Mesendoderm (in vitro differentiated cells): ENCODE measurements at regions not wholly inside any gene's neighbourhood (a gene's known extent, or its start where the extent isn't known, plus 50 kb on each side); places are given as distances from the start of the nearest gene placed in this dataset.

ENCODE experiments used
- DNase-seq: peaks from one replicate; pipeline ENCODE4 v3.0.0; 2013
- H2AK5ac ChIP-seq: 2 replicates; pipeline ENCODE4 v1.6.1; 2013; ENCODE audit warnings: low read length, inconsistent platforms
- H2BK120ac ChIP-seq: 2 replicates; pipeline ENCODE4 v1.6.1; 2013; ENCODE audit warnings: low read depth, mild to moderate bottlenecking, low read length, moderate library complexity, mixed read lengths
- H2BK15ac ChIP-seq: replicated peaks from 2 replicates; pipeline ENCODE4 v1.6.1; 2013; ENCODE audit warnings: low read depth, mild to moderate bottlenecking, moderate library complexity
- H2BK5ac ChIP-seq: 2 replicates; pipeline ENCODE4 v1.6.1; 2013; ENCODE audit warnings: low read length, inconsistent platforms
- H3K18ac ChIP-seq: 2 replicates; pipeline ENCODE4 v1.6.1; 2013; ENCODE audit warnings: mild to moderate bottlenecking, low read length, mixed read lengths
- H3K23ac ChIP-seq: one replicate; pipeline ENCODE4 v1.6.1; 2013; ENCODE audit warnings: low read length
- H3K27ac ChIP-seq: 2 replicates; pipeline ENCODE4 v1.5.1; 2013; ENCODE audit warnings: low read depth, mild to moderate bottlenecking, inconsistent platforms, low read length, moderate library complexity
- H3K27me3 ChIP-seq: 2 replicates; pipeline ENCODE4 v1.6.1; 2013; ENCODE audit warnings: low read length, control low read depth, mild to moderate bottlenecking, inconsistent platforms; ENCODE audit not compliant: insufficient read depth, poor library complexity
- H3K36me3 ChIP-seq: 2 replicates; pipeline ENCODE4 v1.6.1; 2013; ENCODE audit warnings: low read length, inconsistent platforms; ENCODE audit not compliant: control insufficient read depth, insufficient read depth
- H3K4ac ChIP-seq: one replicate; pipeline ENCODE4 v1.6.1; 2013; ENCODE audit warnings: low read depth, mild to moderate bottlenecking, low read length, moderate library complexity
- H3K4me1 ChIP-seq: 2 replicates; pipeline ENCODE4 v1.6.1; 2013; ENCODE audit warnings: low read depth, low read length, inconsistent platforms; ENCODE audit not compliant: control insufficient read depth
- H3K4me2 ChIP-seq: 2 replicates; pipeline ENCODE4 v1.6.1; 2013; ENCODE audit warnings: low read length
- H3K4me3 ChIP-seq: 2 replicates; pipeline ENCODE4 v1.5.1; 2013; ENCODE audit warnings: mild to moderate bottlenecking, low read length
- H3K56ac ChIP-seq: one replicate; pipeline ENCODE4 v1.6.1; 2013; ENCODE audit warnings: low read length
- H3K79me1 ChIP-seq: 2 replicates; pipeline ENCODE4 v1.6.1; 2013; ENCODE audit warnings: low read length, inconsistent platforms
- H3K79me2 ChIP-seq: 2 replicates; pipeline ENCODE4 v1.6.1; 2013; ENCODE audit warnings: mild to moderate bottlenecking, low read length; ENCODE audit not compliant: control insufficient read depth, insufficient read depth
- H3K9ac ChIP-seq: 2 replicates; pipeline ENCODE4 v1.6.1; 2013; ENCODE audit warnings: low read length, inconsistent platforms
- H4K5ac ChIP-seq: one replicate; pipeline ENCODE4 v1.6.1; 2013; ENCODE audit warnings: low read length
- H4K8ac ChIP-seq: one replicate; pipeline ENCODE4 v1.6.1; 2013; ENCODE audit warnings: low read depth, mild to moderate bottlenecking, control low read depth, low read length, moderate library complexity
- WGBS: extraction: QIAGEN DNeasy Blood & Tissue Kit; methylation state at CpG from one replicate; pipeline ENCODE4 v1.1.7; 2013; ENCODE audit warnings: low lambda C conversion rate, missing lambda C conversion rate; ENCODE audit not compliant: insufficient coverage; ENCODE audit errors: extremely low coverage; 5-methylcytosine and 5-hydroxymethylcytosine counted together

- no peak overlapping the region for H2BK5ac ChIP-seq
- H3K4me1 ChIP-seq, result no peaks in the 10 kb centered on the region
- no peaks in the 10 kb centered on the region for H3K36me3 ChIP-seq
- no peak overlapping the region for H2BK120ac ChIP-seq
- H3K9ac ChIP-seq, result no peak overlapping the region
- H3K23ac ChIP-seq, result no peak overlapping the region
- H3K56ac ChIP-seq, result no peak overlapping the region
- no peak overlapping the region for H2AK5ac ChIP-seq
- no peaks in the 10 kb centered on the region for H3K27me3 ChIP-seq
- no peak overlapping the region for H3K27ac ChIP-seq
- H3K18ac ChIP-seq, result no peak overlapping the region
- H4K8ac ChIP-seq, result no peak overlapping the region
- no peaks in the 10 kb centered on the region for H3K79me1 ChIP-seq
- peak; percentile 16 for DNase-seq
- H3K4me2 ChIP-seq, result no peak overlapping the region
- no peak overlapping the region for H2BK15ac ChIP-seq
- WGBS, result no CpG with 5 or more reads among the region's 14 CpGs
- no peaks in the 10 kb centered on the region for H3K79me2 ChIP-seq
- no peak overlapping the region for H3K4me3 ChIP-seq
- H3K4ac ChIP-seq, result no peak overlapping the region
- no peak overlapping the region for H4K5ac ChIP-seq
Observed at GRCh38 chr21:32844653-32845436, 73.3 kb upstream of the PAXBP1 start.

GRCh38 chr21:32858628-32859027 is 87.1 kb upstream of the PAXBP1 start:
- Histone ChIP-seq H2AK5ac (no peak overlapping the region), H3K56ac (no peak overlapping the region), H2BK15ac (no peak overlapping the region), H3K4ac (no peak overlapping the region), H3K4me2 (no peak overlapping the region), H3K79me1 (no peaks in the 10 kb centered on the region), H3K18ac (no peak overlapping the region), H3K36me3 (no peaks in the 10 kb centered on the region), H3K23ac (no peak overlapping the region), H4K5ac (no peak overlapping the region), H3K9ac (no peak overlapping the region), H3K27me3 (no peaks in the 10 kb centered on the region), H2BK5ac (no peak overlapping the region), H3K27ac (no peak overlapping the region), H3K4me1 (no peaks in the 10 kb centered on the region), H3K79me2 (no peaks in the 10 kb centered on the region), H4K8ac (no peak overlapping the region), H3K4me3 (no peak overlapping the region), H2BK120ac (no peak overlapping the region)
- no CpG with 5 or more reads among the region's 4 CpGs for WGBS
- DNase-seq, result no peak

- H2AK5ac ChIP-seq, result no peak overlapping the region
- H3K56ac ChIP-seq, result no peak overlapping the region
- no peak overlapping the region for H2BK5ac ChIP-seq
- H3K4me1 ChIP-seq, result no peaks in the 10 kb centered on the region
- no peak overlapping the region for H2BK120ac ChIP-seq
- H4K5ac ChIP-seq, result no peak overlapping the region
- no peak overlapping the region for H3K18ac ChIP-seq
- H2BK15ac ChIP-seq, result no peak overlapping the region
- H3K9ac ChIP-seq, result no peak overlapping the region
- DNase-seq, result no peak
- no peaks in the 10 kb centered on the region for H3K27me3 ChIP-seq
- no peak overlapping the region for H3K4me3 ChIP-seq
- H3K4me2 ChIP-seq, result no peak overlapping the region
- H3K79me2 ChIP-seq, result no peaks in the 10 kb centered on the region
- no peaks in the 10 kb centered on the region for H3K36me3 ChIP-seq
- H4K8ac ChIP-seq, result no peak overlapping the region
- H3K79me1 ChIP-seq, result no peaks in the 10 kb centered on the region
- no peak overlapping the region for H3K27ac ChIP-seq
- no peak overlapping the region for H3K4ac ChIP-seq
- H3K23ac ChIP-seq, result no peak overlapping the region
Observed at GRCh38 chr21:32860399-32860798, 88.8 kb upstream of the PAXBP1 start.

- no peak overlapping the region for H2BK120ac ChIP-seq
- H3K27me3 ChIP-seq, result no peaks in the 10 kb centered on the region
- no peak overlapping the region for H3K27ac ChIP-seq
- no peak overlapping the region for H3K4me2 ChIP-seq
- no peak overlapping the region for H2BK5ac ChIP-seq
- H2BK15ac ChIP-seq, result no peak overlapping the region
- H3K36me3 ChIP-seq, result no peaks in the 10 kb centered on the region
- H3K4me3 ChIP-seq, result no peak overlapping the region
- no peak overlapping the region for H3K18ac ChIP-seq
- H3K56ac ChIP-seq, result no peak overlapping the region
- H3K23ac ChIP-seq, result no peak overlapping the region
- H2AK5ac ChIP-seq, result no peak overlapping the region
- no peaks in the 10 kb centered on the region for H3K4me1 ChIP-seq
- no CpG with 5 or more reads among the region's 4 CpGs for WGBS
- H3K4ac ChIP-seq, result no peak overlapping the region
- H3K9ac ChIP-seq, result no peak overlapping the region
- DNase-seq, result no peak
- no peaks in the 10 kb centered on the region for H3K79me1 ChIP-seq
- no peaks in the 10 kb centered on the region for H3K79me2 ChIP-seq
- no peak overlapping the region for H4K5ac ChIP-seq
- H4K8ac ChIP-seq, result no peak overlapping the region
Observed at GRCh38 chr21:32861866-32862265, 90.3 kb upstream of the PAXBP1 start.

- no CpG with 5 or more reads among the region's 4 CpGs for WGBS
- Histone ChIP-seq H3K4me3 (no peak overlapping the region), H2BK120ac (no peak overlapping the region)
Observed at GRCh38 chr21:32867597-32867996, 96.0 kb upstream of the PAXBP1 start.

More at GRCh38 chr21:32867597-32867996, 96.0 kb upstream of the PAXBP1 start:
- H2BK5ac ChIP-seq, result no peak overlapping the region
- no peak overlapping the region for H3K56ac ChIP-seq
- H2BK15ac ChIP-seq, result no peak overlapping the region
- no peaks in the 10 kb centered on the region for H3K36me3 ChIP-seq
- H3K79me2 ChIP-seq, result no peaks in the 10 kb centered on the region
- H3K18ac ChIP-seq, result no peak overlapping the region
- no peaks in the 10 kb centered on the region for H3K27me3 ChIP-seq
- no peak overlapping the region for H3K23ac ChIP-seq
- H3K9ac ChIP-seq, result no peak overlapping the region
- no peaks in the 10 kb centered on the region for H3K79me1 ChIP-seq
- no peak overlapping the region for H4K8ac ChIP-seq
- H2AK5ac ChIP-seq, result no peak overlapping the region
- no peak for DNase-seq
- H3K4me2 ChIP-seq, result no peak overlapping the region
- H3K27ac ChIP-seq, result no peak overlapping the region
- no peak overlapping the region for H4K5ac ChIP-seq
- H3K4ac ChIP-seq, result no peak overlapping the region
- no peaks in the 10 kb centered on the region for H3K4me1 ChIP-seq
